Vagina (tissue), 2 donors: ENCODE measurements at regions not wholly inside any gene's neighbourhood (a gene's known extent, or its start where the extent isn't known, plus 50 kb on each side); places are given as distances from the start of the nearest gene placed in this dataset.

Source experiments
- POLR2A ChIP-seq, 2 donors: fragments of 450-650 bp; IDR thresholded peaks; one replicate each; pipeline ENCODE4 v1.6.1; 2017; ENCODE audit warnings: antibody characterized with exemption in 2 of 2, mild to moderate bottlenecking in 2 of 2, moderate library complexity in 2 of 2
- TF ChIP-seq, protein P1 (sequence below), 3 experiments: fragments of 450-650 bp in 2 of 3; fragments of 200-600 bp in 1 of 3; sonication (generic) in 1 of 3; IDR thresholded peaks; one replicate each; pipeline ENCODE4 v1.5.1; 2017 to 2019; ENCODE audit warnings: antibody characterized with exemption in 3 of 3, mild to moderate bottlenecking in 2 of 3, moderate library complexity in 2 of 3

DNA sequence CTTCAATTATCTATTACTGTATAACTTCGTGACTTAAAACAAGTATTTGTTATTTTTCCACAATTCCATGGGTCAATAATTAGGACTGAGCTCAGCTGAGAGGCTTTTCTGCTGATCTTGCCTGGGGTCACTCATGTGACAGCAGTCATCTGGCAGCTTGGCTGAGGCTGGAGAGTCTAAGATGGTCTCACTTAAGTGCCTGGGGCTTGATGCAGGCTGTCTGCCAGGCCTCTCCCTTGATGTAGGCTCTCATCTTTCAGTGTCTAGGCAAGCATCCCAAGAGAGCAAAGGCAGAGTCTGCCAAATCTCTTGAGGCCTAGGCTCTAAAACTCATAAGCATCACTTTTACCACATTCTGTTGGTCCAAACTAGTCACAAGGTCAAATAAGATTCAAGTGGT lies 93.2 kb downstream of the NKX2-1 start:
- no peak for TF ChIP-seq POLR2A (IDR thresholded peaks at IDR 0.05)
- TF ChIP-seq, protein P1, sequence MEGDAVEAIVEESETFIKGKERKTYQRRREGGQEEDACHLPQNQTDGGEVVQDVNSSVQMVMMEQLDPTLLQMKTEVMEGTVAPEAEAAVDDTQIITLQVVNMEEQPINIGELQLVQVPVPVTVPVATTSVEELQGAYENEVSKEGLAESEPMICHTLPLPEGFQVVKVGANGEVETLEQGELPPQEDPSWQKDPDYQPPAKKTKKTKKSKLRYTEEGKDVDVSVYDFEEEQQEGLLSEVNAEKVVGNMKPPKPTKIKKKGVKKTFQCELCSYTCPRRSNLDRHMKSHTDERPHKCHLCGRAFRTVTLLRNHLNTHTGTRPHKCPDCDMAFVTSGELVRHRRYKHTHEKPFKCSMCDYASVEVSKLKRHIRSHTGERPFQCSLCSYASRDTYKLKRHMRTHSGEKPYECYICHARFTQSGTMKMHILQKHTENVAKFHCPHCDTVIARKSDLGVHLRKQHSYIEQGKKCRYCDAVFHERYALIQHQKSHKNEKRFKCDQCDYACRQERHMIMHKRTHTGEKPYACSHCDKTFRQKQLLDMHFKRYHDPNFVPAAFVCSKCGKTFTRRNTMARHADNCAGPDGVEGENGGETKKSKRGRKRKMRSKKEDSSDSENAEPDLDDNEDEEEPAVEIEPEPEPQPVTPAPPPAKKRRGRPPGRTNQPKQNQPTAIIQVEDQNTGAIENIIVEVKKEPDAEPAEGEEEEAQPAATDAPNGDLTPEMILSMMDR (IDR thresholded peaks at IDR 0.05) = no peak
